Stimulated activated CD8-positive, alpha-beta memory T cell treated with anti-CD3 and anti-CD28 coated beads, Interleukin-12 subunit alpha, Interleukin-12 subunit beta, amount 100 ng/mL, for 24 hours (primary cell): ENCODE measurements at regions not wholly inside any gene's neighbourhood (a gene's known extent, or its start where the extent isn't known, plus 50 kb on each side); places are given as distances from the start of the nearest gene placed in this dataset.
"Not testable (repeated sequence)": the region's sequence is repeated elsewhere in the genome, so short reads cannot be mapped to it uniquely, and the experiment has no call there.

ENCODE experiments used
- DNase-seq: peaks from one replicate; pipeline ENCODE4 v3.0.0-alpha.2; 2020; ENCODE audit errors: extremely low read depth

DNA sequence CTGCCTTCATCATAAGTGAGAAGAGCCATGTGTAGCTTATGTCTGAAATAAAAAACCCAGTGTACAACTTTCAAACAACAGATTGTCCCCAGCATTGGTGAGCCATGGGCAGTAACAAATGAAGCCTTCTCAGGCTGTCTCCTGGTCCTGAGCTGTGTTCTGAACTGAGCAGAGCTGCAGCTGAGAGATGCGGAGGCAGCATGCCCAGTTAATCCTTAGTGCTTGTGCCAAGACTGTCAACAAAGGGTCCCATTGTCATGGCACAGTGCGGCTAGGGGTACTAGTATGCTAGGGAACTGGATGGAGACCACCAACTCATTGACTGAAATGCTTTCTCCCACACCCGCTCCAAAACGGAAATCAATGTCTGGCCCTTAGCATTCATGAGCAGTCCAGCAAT is 154.3 kb downstream of the RMST start:
- DNase-seq, result no peak

DNA sequence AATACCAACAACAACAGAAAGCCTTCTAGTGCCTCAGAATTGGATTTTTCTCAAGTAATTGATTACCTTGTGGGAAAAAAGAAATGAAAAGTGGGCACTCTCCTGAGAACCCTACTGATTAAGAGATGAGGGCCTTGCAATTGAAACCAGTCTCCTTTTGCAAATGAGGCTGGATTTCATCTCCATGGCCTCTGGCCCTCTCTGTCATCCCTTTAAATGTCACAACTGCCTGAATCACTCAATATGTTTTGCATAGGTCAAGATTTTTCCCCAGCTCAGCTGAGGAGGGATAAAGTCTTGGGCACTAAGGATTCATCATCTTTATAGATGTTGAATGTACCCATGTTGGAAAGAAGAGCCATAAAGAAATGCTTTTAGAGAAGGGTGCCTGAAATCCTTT is 166.4 kb downstream of the RMST start:
- no peak for DNase-seq

DNA sequence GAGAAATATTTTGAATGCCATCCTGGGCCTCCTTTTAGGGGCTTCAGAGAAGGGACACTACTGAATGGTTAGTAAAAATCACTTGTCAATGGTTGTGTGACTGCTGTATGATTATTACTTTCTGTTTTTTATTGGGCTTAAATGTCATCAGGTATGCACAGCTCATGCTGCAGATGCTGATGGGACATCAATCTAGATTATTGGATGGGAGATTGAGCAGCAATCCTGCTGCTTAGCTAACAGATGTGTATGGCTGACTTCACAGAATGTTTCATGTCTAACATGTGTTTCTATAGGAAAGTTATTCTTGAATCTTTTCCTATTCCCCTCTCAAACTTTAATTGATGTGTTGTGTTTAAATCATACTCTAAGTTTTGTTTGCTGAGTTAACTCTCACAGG is 166.8 kb downstream of the RMST start:
- DNase-seq, result no peak

DNA sequence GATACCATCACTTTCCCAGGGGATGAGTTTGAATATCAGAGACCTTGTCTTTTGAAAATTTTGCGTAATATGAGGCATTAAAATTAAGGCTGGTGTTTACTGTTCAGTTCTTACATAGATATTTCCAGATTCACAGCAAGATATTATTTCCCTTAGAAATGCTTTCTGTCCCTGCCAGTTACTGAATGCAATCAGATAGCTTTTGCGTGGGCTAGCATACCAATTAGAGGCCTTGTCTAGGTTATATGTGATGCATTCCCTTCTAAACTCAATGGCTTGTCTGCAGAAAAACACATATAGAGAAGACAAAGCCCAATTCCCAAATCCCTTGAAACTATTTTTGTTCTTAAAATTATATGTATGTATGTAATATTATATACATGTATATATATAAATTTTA is 167.8 kb downstream of the RMST start:
- DNase-seq, result no peak

DNA sequence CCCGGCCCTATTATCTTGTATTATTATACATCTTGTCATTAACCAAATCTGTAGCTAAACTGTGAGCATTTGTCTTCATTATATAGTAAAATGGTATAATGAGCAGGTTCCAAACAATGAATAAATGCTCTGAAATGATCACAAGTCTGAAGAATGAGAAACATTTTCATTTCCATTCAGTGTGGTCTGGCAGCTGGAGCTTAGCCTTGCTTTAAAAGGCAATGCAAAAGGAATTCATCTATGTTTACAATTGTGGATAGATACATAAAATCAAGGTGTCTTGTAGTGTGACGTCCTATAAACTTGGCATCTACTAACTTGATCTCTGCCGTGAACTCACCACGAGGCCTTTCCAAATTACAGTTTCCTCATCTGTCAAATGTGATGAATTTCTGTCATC is 168.3 kb downstream of the RMST start:
- no peak for DNase-seq

DNA sequence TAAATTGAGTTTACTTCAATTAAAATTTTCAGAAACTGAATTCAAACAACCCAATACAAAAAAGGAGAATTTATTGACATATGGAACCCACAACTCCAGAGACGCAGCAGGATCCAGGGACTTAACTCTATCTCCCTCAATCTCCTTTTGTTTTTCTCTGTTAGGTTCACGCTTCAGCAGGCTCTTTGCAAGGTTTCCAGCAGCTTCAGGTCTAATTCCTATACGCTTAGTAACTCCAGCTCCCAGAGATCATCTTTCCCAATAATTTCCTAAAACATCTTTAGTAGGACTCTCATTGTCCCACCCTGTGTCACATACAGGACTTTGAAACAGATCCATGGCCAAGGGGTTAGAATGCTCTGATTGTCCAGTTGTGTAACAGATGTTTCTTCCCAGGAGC is 175.2 kb downstream of the RMST start:
- DNase-seq, result no peak

DNA sequence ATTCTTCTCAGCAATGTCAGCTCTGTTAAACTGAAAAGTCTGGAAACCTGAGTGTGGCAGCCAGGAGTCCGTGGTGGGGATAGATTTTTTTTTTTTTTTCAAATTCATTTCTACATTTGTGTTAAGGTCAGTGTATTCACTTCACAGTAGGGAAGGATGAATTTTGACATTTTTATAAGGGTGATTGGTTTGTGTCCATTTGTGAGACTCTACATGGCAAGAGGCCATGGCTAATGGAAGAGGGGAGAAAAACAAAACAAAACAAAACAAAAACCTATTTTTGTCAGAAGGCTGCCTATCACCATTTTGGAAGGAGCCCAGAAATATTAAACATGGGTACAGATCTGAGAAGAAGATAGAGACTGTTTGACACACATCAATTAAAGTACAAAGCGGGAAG is 176.1 kb downstream of the RMST start:
- DNase-seq, result no peak

DNA sequence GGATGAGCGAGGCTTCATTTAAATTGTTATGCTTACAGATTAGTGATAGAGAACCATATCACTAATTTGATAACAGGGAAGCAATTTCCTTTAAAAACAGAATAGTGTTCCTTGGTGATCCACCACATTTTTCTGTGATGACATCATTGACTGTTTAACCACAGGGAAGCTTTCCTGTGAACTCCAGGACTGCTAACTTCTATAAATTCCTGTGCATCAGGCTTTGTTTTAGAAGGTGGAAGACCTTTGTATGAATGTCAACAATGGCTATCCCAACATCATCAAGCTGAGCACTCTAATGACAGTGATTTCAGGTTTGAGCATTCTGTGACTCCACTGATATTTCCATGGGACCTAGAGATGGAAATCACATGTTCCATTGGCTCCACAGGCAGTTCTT is 177.1 kb downstream of the RMST start:
- no peak for DNase-seq

DNA sequence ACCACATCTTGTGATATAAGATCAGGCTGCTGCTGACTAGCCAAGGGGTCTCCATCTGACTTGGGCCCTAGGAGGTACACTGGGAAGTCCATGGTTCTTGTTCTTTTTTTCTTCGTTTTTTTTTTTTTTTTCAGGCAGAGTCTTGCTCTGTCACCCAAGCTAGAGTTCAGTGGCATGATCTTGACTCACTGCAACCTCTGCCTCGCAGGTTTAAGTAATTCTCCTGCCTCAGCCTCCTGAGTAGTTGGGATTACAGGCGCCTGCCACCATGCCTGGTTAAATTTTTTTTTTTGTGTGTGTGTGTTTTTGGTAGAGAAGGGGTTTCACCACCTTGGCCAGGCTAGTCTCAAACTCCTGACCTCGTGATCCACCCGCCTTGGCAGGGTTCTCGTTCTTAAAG is 178.2 kb downstream of the RMST start:
- DNase-seq, result no peak

DNA sequence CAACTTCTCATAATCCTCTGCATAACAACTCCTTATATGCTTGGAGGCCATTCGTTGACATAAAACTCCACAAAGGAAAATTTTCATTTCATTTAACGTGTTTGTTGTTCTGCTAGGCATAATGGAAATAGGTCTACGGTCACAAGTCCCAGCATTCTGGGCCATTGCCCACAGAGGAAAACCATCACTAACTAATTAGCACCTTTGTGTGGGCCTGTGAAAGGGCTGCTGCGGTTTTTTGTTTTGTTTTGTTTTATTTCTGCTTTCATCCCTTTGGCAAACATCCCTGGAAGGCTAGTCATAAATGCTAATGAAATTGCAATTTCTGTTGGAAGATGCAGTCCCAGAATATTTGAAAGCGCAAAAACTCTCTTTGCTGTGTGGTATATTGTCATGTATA is 180.3 kb downstream of the RMST start:
- DNase-seq, result no peak

DNA sequence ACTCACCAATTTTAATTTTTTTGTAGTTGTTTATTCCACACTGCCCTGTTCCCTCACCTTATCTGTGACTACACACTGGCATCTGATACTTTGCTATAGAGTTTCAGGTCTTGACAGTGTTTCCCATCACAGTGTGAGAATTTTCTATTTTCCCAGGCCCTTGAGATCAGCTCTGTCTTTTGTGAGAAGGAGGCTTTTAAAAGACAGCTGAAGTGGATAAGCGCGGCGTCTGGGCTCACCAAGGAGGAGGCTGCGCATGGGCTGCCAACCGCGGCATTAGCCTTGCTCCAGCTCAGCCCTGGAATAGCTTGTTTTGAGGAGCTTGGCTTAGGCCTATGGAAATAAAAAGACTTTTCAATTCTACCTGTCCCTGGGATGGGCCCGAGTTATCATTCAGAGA is 181.3 kb downstream of the RMST start:
- DNase-seq, result no peak

DNA sequence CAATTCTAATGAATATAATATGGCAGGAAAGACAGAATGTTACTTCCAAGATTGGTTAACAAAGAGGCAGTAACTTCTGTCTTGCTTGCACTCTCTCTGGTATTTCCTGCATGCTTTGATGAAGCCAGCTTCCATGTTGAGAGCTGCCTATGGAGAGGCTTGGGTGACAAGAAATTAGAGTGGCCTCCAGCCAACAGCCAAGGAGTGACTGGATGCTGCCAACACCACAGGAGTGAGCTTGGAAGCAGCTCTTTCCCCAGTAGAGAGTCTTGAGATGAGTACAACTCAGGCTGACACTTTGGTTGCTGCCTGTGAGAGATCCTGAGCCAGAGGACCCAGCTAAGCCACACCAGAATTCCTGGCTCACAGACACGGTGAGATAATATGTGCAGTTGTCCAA is 183.1 kb downstream of the RMST start:
- DNase-seq, result no peak

DNA sequence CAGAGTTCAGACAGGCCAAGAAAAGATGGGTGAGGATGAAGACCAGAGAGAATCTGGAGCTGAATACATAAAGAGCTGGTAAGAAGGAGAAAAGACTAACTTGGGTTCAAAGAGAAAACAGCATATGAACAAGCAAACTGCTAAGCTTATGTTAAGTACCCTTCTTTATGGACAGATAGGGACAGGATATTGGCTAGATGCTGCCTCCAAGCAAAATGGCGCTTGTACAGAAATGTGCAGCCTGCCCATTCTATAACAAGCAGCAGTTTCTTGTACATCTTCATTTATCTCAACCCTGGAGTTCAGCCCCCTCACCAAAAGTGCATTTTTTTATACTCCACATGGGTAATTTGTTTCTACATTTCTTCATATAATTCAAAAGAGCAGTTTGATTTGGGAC is 184.5 kb downstream of the RMST start:
- DNase-seq, result no peak

DNA sequence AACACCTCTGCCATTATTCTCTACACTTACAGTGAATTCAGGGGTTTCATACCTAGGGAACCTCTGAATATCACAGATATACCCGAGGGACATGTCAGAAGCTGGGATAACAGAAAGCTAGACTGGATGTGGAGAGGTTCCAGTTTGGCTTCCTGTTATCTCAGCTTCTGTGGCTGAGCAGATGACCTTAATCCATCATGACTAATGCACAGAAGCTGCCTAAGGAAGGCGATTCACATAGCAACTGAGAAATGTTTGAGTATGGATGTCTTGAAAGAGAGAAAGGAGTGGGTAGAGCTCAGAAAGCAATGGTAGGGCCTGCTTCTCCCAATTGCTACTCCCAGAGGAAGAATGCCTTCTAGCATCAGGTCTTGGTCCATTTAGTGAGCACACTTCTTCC is 187.6 kb downstream of the RMST start:
- DNase-seq, result no peak

DNA sequence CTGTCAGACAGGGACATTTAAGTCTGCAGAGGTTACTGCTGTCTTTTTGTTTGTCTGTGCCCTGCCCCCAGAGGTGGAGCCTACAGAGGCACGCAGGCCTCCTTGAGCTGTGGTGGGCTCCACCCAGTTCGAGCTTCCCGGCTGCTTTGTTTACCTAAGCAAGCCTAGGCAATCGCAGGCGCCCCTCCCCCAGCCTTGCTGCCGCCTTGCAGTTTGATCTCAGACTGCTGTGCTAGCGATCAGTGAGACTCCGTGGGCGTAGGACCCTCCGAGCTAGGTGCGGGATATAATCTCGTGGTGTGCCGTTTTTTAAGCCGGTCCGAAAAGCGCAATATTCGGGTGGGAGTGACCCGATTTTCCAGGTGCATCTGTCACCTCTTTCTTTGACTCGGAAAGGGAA is 193.9 kb downstream of the RMST start:
- not testable (repeated sequence) for DNase-seq

DNA sequence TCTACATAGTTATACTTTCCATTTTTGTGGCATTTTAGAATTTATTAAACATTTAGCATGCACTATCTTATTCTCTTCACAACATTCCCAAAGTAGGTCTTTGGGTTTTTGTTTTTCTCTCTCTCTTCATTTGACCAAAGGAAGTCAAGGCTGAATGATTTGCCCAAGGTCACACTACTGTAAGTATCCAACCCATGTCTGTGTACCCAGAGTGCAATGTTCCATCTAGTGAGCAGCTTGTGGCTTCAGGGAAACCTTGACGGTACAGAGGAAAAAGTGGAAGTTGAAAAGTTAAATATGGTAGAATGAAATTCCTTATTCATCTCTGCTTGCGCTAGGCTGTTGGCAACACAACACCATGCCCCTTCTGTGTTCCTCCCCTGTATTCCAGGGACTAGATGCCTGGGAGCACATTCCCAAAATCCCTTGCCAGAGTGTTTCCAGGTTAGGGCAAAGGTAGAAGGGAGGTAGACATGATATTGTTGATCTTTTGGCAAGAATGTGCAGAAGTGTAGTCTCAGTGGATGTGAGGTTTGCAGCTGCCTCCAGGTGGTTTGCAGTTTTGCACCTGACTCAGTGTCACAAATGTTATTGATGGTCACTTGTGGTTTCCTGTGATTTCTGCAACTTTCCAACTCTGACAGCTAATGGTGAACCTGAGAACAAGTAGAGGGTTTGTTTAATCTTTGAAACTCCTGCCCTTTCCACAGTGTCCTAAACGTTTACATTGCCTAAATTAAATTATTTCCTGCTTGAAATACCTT is 196.7 kb downstream of the RMST start:
- DNase-seq, result no peak

DNA sequence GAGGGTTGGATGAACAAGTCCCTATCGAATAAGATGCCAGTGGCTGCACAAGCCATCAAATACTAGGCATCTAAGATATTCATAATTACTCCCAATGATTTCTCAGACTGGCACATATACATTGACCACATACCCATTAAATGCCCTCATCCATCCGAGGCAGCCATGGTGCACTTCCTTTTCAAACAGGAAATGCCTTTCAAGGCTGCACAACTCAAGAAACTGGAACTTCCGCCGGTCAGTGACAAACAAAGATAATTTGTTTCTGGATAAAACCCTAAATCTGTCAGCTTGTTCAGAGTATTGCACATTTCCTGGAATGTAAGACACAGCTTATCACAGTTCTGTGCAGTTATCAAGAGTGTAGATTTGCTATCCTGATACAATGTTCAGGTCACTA is 203.7 kb downstream of the RMST start:
- no peak for DNase-seq

DNA sequence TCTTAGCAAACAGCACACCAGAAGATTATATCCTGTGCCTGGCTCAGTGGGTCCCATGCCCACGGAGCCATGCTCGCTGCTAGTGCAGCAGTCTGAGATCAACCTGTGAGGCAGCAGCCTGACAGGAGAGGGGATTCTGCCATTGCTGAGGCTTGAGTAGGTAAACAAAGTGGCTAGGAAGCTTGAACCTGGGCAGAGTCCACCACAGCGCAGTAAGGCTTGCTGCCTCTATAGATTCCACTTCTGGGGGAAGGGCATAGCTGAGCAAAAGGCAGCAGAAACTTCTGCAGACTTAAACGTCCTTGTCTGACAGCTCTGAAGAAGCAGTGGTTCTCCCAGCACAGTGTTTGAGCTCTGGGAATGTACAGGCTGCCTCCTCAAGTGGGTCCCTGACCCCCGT is 210.3 kb downstream of the RMST start:
- no peak for DNase-seq

DNA sequence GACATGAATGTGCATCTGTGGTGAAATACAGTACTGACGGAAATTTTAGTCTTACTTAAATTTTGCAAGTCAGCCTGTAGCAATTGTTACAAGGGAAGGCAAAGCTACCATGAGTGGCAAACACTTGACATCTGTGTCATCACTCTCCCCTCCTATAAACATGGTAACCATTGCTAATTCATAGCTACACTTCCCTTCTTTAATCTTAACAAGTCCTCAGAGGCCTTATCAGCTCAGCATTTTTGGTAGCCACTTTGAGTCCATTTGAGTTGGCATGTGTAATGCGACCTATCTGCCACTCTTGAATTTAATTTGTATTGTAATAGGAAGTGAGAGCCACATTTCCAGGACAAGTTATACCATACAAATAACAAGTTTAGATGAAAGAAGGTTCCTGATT is 218.1 kb downstream of the RMST start:
- no peak for DNase-seq

DNA sequence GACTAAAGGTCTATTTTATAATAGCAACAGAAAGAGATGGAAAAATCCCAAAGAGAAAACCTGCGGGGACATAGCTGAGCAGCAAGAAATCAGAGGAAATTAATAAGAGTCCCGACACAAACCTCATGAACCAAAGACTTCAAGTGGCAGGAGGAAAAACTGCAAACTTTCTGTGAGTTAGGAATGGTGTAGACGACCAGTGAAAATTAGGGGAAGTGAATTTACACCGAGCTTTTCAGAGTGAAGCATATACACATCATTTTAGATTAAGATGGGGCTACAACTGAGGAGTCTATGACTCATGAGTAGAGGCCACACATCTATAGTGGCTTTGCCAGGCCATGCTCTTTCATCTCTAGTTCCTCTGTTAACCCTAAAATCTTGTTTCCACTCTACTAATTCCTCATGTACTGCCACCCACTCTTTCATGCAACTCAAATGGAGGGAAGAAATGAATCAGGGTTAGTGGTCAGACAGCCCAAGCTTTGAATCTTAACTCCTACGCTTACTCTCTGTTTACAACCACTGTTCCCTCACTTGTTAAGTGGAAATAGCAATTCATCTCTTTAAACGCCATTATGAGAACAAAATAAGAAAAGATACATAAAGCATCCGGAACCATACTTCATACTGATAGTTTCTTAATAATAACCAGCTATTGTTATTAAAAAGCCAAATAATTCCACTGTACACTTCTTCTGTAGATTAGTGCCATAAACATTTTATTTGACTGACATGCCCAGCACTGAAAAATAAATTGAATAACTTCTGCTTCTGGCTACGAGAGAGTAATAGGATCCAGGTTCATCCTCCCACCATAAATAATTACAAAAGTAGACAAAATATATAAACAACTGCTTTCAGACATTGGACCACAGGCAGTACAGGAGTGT is 219.3 kb downstream of the RMST start:
- DNase-seq, result no peak

DNA sequence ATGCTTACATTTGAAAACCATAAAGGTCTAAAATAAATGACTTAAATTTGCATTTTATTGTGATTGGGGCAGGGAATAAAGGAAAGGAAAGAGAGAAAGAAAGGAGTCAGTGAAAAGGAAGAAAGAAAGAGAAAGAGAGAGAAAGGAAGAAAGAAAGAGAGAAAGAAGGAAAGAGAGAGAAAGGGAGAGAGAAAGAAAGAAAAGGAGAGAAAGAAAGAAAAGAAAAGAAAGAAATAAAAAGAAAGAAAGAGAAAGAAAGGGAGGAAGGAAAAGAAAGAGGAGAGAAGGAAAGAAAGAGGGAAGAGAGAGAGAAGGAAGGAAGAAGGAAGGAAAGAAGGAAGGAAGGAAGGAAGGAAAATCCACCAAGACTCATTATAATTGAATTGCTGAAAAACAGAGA is 222.8 kb downstream of the RMST start:
- no peak for DNase-seq

DNA sequence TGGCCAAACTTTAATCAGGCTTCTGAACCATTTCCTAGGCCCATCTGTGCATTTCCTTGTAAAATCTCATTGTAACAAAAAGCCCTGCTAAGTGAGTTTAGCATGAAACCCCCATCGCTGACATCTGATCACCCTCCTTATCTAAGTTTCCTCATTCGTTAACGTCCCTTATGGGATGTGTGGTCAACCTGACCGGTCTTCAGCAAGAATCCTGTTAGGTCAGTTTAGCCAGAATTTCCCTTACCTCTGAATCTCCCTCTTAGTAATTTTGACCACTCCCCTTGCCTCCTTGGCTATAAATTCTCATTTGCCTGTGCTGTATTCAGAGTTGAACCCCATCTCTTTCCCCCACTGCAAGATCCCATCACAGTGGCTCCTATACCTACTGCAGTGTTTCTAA is 239.3 kb downstream of the RMST start:
- no peak for DNase-seq

DNA sequence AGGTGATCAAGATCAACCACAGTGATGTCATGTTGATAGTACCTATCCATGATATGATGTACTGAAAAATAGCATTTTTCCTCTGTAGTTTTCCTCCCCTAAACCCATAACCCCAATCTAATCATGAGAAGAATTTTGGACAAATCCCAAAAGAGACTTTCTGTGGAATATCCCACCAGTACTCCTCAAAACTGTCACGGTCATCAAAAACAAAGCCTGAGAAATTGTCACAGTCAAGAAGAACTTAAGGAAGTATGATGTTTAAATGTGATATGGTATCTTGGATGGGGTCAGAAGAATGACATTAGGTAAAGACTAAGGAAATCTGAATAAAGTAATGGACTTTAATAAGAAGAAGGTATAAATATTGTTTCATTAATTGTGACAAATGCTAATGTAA is 248.8 kb downstream of the RMST start:
- no peak for DNase-seq
